IMR-90 (cell line): ENCODE measurements at regions not wholly inside any gene's neighbourhood (a gene's known extent, or its start where the extent isn't known, plus 50 kb on each side); places are given as distances from the start of the nearest gene placed in this dataset.
"Not testable (repeated sequence)": the region's sequence is repeated elsewhere in the genome, so short reads cannot be mapped to it uniquely, and the experiment has no call there.

ENCODE experiments used
- ATAC-seq: fragments of 200-7000 bp; cut with Tn5 transposase; 2 replicates; pipeline ENCODE4 v1.9.1; 2020; ENCODE audit warnings: low read depth, mild to moderate bottlenecking, moderate library complexity
- BruUV-seq: library from RNA; stranded (reverse); fragments of 400-500 nt; replicated peaks from 2 replicates; lab custom pipeline; 2021; lab: Mats Ljungman, UMichigan
- CTCF ChIA-PET: fragments of 300-600 bp; formaldehyde crosslinking; extraction: SDS; loops from one replicate; lab custom pipeline; 2021; ENCODE audit warnings: antibody characterized with exemption; lab: Yijun Ruan, JAX
- POLR2A ChIA-PET: fragments of 300-600 bp; sonication (Branson Sonifier 250); formaldehyde crosslinking; loops from one replicate; lab custom pipeline; 2022; ENCODE audit warnings: antibody characterized with exemption; ENCODE audit not compliant: unreplicated experiment; lab: Charles Lee
- DNase-seq: peaks from one replicate; pipeline ENCODE4 v3.0.0; 2013
- H2AFZ ChIP-seq: replicated peaks from 2 replicates; pipeline ENCODE3; 2013; ENCODE audit warnings: low read length, mild to moderate bottlenecking; ENCODE audit not compliant: poor library complexity
- H2AK5ac ChIP-seq: 2 replicates; pipeline ENCODE4 v1.6.1; 2013; ENCODE audit warnings: low read depth, low read length, inconsistent platforms
- H2AK9ac ChIP-seq: replicated peaks from 2 replicates; pipeline ENCODE3; 2013; ENCODE audit warnings: mild to moderate bottlenecking, low read depth, low read length, moderate library complexity; ENCODE audit not compliant: poor library complexity
- H2BK120ac ChIP-seq: 2 replicates; pipeline ENCODE4 v1.6.1; 2013; ENCODE audit warnings: low read depth, low read length, inconsistent platforms
- H2BK15ac ChIP-seq: 3 replicates; pipeline ENCODE4 v1.6.1; 2013; ENCODE audit warnings: low read depth, low read length, inconsistent platforms
- H2BK20ac ChIP-seq: 2 replicates; pipeline ENCODE4 v1.6.1; 2013; ENCODE audit warnings: low read depth, mild to moderate bottlenecking, inconsistent platforms, low read length, moderate library complexity
- H2BK5ac ChIP-seq: 2 replicates; pipeline ENCODE4 v1.6.1; 2013; ENCODE audit warnings: mild to moderate bottlenecking, low read depth, low read length, inconsistent platforms; ENCODE audit not compliant: poor library complexity, severe bottlenecking
- H3K14ac ChIP-seq: replicated peaks from 2 replicates; pipeline ENCODE4 v1.6.1; 2013; ENCODE audit warnings: low read depth, low read length, inconsistent platforms
- H3K18ac ChIP-seq: 2 replicates; pipeline ENCODE4 v1.6.1; 2013; ENCODE audit warnings: low read depth, low read length, control low read depth
- H3K23ac ChIP-seq: 2 replicates; pipeline ENCODE4 v1.6.1; 2013; ENCODE audit warnings: low read depth, low read length, inconsistent platforms
- H3K27ac ChIP-seq: 2 replicates; pipeline ENCODE4 v1.5.1; 2013; ENCODE audit warnings: mild to moderate bottlenecking, control low read depth, low read length; ENCODE audit not compliant: insufficient read depth
- H3K27me3 ChIP-seq: 2 replicates; pipeline ENCODE4 v1.6.1; 2013; ENCODE audit warnings: low read length; ENCODE audit not compliant: control insufficient read depth, insufficient read depth
- H3K36me3 ChIP-seq: 2 replicates; pipeline ENCODE4 v1.6.1; 2013; ENCODE audit warnings: low read length, mixed read lengths; ENCODE audit not compliant: control insufficient read depth, insufficient read depth
- H3K4ac ChIP-seq: 2 replicates; pipeline ENCODE4 v1.6.1; 2013; ENCODE audit warnings: low read depth, low read length, inconsistent platforms
- H3K4me1 ChIP-seq: 2 replicates; pipeline ENCODE4 v1.6.1; 2013; ENCODE audit warnings: low read length, mixed read lengths; ENCODE audit not compliant: control insufficient read depth, insufficient read depth
- H3K4me2 ChIP-seq: 2 replicates; pipeline ENCODE4 v1.6.1; 2013; ENCODE audit warnings: low read depth, mild to moderate bottlenecking, control low read depth, low read length, moderate library complexity
- H3K4me3 ChIP-seq: 2 replicates; pipeline ENCODE4 v1.5.1; 2013; ENCODE audit warnings: low read depth, mild to moderate bottlenecking, control low read depth, low read length, moderate library complexity; ENCODE audit not compliant: insufficient read depth
- H3K56ac ChIP-seq: 2 replicates; pipeline ENCODE4 v1.6.1; 2013; ENCODE audit warnings: low read length, inconsistent platforms; ENCODE audit not compliant: insufficient read depth; ENCODE audit errors: extremely low read depth
- H3K79me1 ChIP-seq, 2 experiments: 2 replicates each; pipeline ENCODE4 v1.6.1; 2013; ENCODE audit warnings: low read length in 2 of 2, inconsistent platforms in 1 of 2, low read depth in 1 of 2
- H3K9ac ChIP-seq: 2 replicates; pipeline ENCODE4 v1.6.1; 2013; ENCODE audit warnings: low read depth, low read length, control low read depth
- H3K9me1 ChIP-seq: 2 replicates; pipeline ENCODE4 v1.6.1; 2013; ENCODE audit warnings: low read length, inconsistent platforms; ENCODE audit not compliant: insufficient read depth
- H3K9me3 ChIP-seq: 2 replicates; pipeline ENCODE4 v1.6.1; 2013; ENCODE audit warnings: low read length; ENCODE audit not compliant: control insufficient read depth, insufficient read depth
- H4K20me1 ChIP-seq: 2 replicates; pipeline ENCODE4 v1.6.1; 2013; ENCODE audit warnings: low read length, inconsistent platforms; ENCODE audit not compliant: insufficient read depth
- H4K5ac ChIP-seq: 2 replicates; pipeline ENCODE4 v1.6.1; 2013; ENCODE audit warnings: mild to moderate bottlenecking, low read depth, low read length, control low read depth
- H4K8ac ChIP-seq, 2 experiments: 2 replicates each; pipeline ENCODE4 v1.6.1; 2013; ENCODE audit warnings: low read depth in 2 of 2, low read length in 2 of 2, control low read depth in 1 of 2, inconsistent platforms in 1 of 2
- H4K91ac ChIP-seq: 2 replicates; pipeline ENCODE4 v1.6.1; 2013; ENCODE audit warnings: low read depth, low read length, inconsistent platforms; ENCODE audit not compliant: insufficient read depth
- WGBS, 2 experiments: methylation state at CpG; one replicate each; pipeline versions ENCODE4 v1.1.5 to v1.1.7; 2013; ENCODE audit warnings: missing lambda C conversion rate in 2 of 2; ENCODE audit not compliant: insufficient read length in 1 of 2; ENCODE audit errors: extremely low coverage in 2 of 2; 5-methylcytosine and 5-hydroxymethylcytosine counted together
- dilution Hi-C: fragments of 300-500 bp; cut with HindIII; formaldehyde crosslinking; loops from one replicate; pipeline ENCODE4 v1.14.3; 2018; ENCODE audit warnings: low sequenced_read_pairs; ENCODE audit not compliant: unreplicated experiment
- in situ Hi-C: fragments of 300-500 bp; cut with MboI; formaldehyde crosslinking; loops from 3 replicates; pipeline ENCODE4 v1.14.3; 2019; ENCODE audit warnings: low sequenced_read_pairs, inconsistent platforms, mixed read lengths
- intact Hi-C: fragments of 100-400 bp; cut with micrococcal nuclease; formaldehyde crosslinking; loops from 2 replicates; pipeline ENCODE4 v1.10.0; 2022

DNA sequence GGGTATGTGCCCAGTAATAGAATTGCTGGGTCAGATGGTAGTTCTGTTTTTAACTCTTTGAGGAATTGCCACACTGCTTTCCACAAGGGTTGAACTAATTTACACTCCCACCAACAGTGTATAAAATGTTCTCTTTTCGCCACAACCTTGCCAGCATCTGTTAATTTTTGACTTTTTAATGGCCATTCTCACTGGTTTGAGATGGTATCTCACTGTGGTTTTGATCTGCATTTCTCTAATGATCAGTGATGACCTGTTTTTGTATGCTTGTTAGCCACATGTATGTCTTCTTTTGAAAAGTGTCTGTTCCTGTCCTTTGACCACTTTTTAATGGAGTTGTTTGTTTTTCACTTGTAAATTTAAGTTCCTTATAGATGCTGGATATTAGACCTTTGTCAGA, 486.2 kb upstream of the TNP1 start:
- H2BK15ac ChIP-seq, H2AK5ac ChIP-seq, CTCF ChIA-PET, dilution Hi-C loops, H3K4me3 ChIP-seq, H3K79me1 ChIP-seq, H2AFZ ChIP-seq, H3K9me3 ChIP-seq, H3K56ac ChIP-seq, H4K91ac ChIP-seq, H3K18ac ChIP-seq, H2AK9ac ChIP-seq, H3K9me1 ChIP-seq, in situ Hi-C loops, H2BK120ac ChIP-seq, H3K36me3 ChIP-seq, H3K4ac ChIP-seq, H2BK20ac ChIP-seq, H3K27me3 ChIP-seq, H3K4me2 ChIP-seq, H3K9ac ChIP-seq, H3K27ac ChIP-seq, ATAC-seq, POLR2A ChIA-PET, H4K20me1 ChIP-seq, H4K8ac ChIP-seq, BruUV-seq, intact Hi-C loops, H3K14ac ChIP-seq, H3K23ac ChIP-seq, H2BK5ac ChIP-seq, H4K5ac ChIP-seq, H3K4me1 ChIP-seq, DNase-seq: not testable (repeated sequence)
- WGBS, 2 experiments: no CpG with 5 or more reads among the region's 1 CpG
